HG02623 (cell line): ENCODE measurements at regions not wholly inside any gene's neighbourhood (a gene's known extent, or its start where the extent isn't known, plus 50 kb on each side); places are given as distances from the start of the nearest gene placed in this dataset.
"Not testable (repeated sequence)": the region's sequence is repeated elsewhere in the genome, so short reads cannot be mapped to it uniquely, and the experiment has no call there.

Experiments
- ATAC-seq: cut with Tn5 transposase; IDR thresholded peaks from one replicate; pipeline ENCODE4 v1.9.1; 2021; ENCODE audit warnings: moderate library complexity; ENCODE audit not compliant: unreplicated experiment

- ATAC-seq, result no peak
These were observed 52.7 kb upstream of the ZCCHC13 start for GRCh38 chrX:74251006-74251930.

- no peak for ATAC-seq
These were observed 53.4 kb upstream of the ZCCHC13 start for GRCh38 chrX:74250574-74250973.

GRCh38 chrX:74249963-74250362 lies 54.0 kb upstream of the ZCCHC13 start:
- ATAC-seq, result no peak

- ATAC-seq, result no peak
These were observed 55.1 kb upstream of the ZCCHC13 start for GRCh38 chrX:74248889-74249288.

- no peak for ATAC-seq
These were observed 57.5 kb upstream of the ZCCHC13 start for GRCh38 chrX:74246524-74246923.

- ATAC-seq, result no peak
These were observed 61.4 kb upstream of the ZCCHC13 start for GRCh38 chrX:74242484-74243138.

GRCh38 chrX:74242050-74242449 lies 61.9 kb upstream of the ZCCHC13 start:
- no peak for ATAC-seq

- ATAC-seq, result no peak
These were observed 65.2 kb upstream of the ZCCHC13 start for GRCh38 chrX:74238771-74239170.

- ATAC-seq, result no peak
These were observed 69.2 kb upstream of the ZCCHC13 start for GRCh38 chrX:74234818-74235217.

- ATAC-seq, result no peak
These were observed 71.1 kb upstream of the ZCCHC13 start for GRCh38 chrX:74232859-74233258.

- ATAC-seq, result no peak
These were observed 72.4 kb upstream of the ZCCHC13 start for GRCh38 chrX:74231625-74232024.

- ATAC-seq, result no peak
These were observed 73.9 kb upstream of the ZCCHC13 start for GRCh38 chrX:74230094-74230493.

- no peak for ATAC-seq
These were observed 78.9 kb upstream of the ZCCHC13 start for GRCh38 chrX:74225111-74225510.

- ATAC-seq, result no peak
These were observed 83.7 kb upstream of the ZCCHC13 start for GRCh38 chrX:74220277-74220676.

GRCh38 chrX:74218895-74219294 lies 85.1 kb upstream of the ZCCHC13 start:
- no peak for ATAC-seq

GRCh38 chrX:74216421-74216820 lies 87.6 kb upstream of the ZCCHC13 start:
- ATAC-seq, result no peak

- ATAC-seq, result no peak
These were observed 92.1 kb upstream of the ZCCHC13 start for GRCh38 chrX:74211911-74212310.

GRCh38 chrX:74207539-74207938 lies 96.4 kb upstream of the ZCCHC13 start:
- no peak for ATAC-seq

GRCh38 chrX:74195605-74196004 lies 108.4 kb upstream of the ZCCHC13 start:
- ATAC-seq, result no peak

GRCh38 chrX:74195120-74195519 lies 108.9 kb upstream of the ZCCHC13 start:
- no peak for ATAC-seq

GRCh38 chrX:74187211-74187610 lies 116.8 kb upstream of the ZCCHC13 start:
- ATAC-seq, result no peak

- not testable (repeated sequence) for ATAC-seq
These were observed 120.9 kb upstream of the ZCCHC13 start for GRCh38 chrX:74183047-74183446.
